Vagina (tissue), 2 donors: ENCODE measurements at regions not wholly inside any gene's neighbourhood (a gene's known extent, or its start where the extent isn't known, plus 50 kb on each side); places are given as distances from the start of the nearest gene placed in this dataset.

Source experiments
- POLR2A ChIP-seq, 2 donors: fragments of 450-650 bp; IDR thresholded peaks; one replicate each; pipeline ENCODE4 v1.6.1; 2017; ENCODE audit warnings: antibody characterized with exemption in 2 of 2, mild to moderate bottlenecking in 2 of 2, moderate library complexity in 2 of 2
- TF ChIP-seq, protein P1 (sequence below), 3 experiments: fragments of 450-650 bp in 2 of 3; fragments of 200-600 bp in 1 of 3; sonication (generic) in 1 of 3; IDR thresholded peaks; one replicate each; pipeline ENCODE4 v1.5.1; 2017 to 2019; ENCODE audit warnings: antibody characterized with exemption in 3 of 3, mild to moderate bottlenecking in 2 of 3, moderate library complexity in 2 of 3

GRCh38 chr1:8091691-8092090 is 65.6 kb upstream of the ERRFI1 start:
- TF ChIP-seq, protein P1, sequence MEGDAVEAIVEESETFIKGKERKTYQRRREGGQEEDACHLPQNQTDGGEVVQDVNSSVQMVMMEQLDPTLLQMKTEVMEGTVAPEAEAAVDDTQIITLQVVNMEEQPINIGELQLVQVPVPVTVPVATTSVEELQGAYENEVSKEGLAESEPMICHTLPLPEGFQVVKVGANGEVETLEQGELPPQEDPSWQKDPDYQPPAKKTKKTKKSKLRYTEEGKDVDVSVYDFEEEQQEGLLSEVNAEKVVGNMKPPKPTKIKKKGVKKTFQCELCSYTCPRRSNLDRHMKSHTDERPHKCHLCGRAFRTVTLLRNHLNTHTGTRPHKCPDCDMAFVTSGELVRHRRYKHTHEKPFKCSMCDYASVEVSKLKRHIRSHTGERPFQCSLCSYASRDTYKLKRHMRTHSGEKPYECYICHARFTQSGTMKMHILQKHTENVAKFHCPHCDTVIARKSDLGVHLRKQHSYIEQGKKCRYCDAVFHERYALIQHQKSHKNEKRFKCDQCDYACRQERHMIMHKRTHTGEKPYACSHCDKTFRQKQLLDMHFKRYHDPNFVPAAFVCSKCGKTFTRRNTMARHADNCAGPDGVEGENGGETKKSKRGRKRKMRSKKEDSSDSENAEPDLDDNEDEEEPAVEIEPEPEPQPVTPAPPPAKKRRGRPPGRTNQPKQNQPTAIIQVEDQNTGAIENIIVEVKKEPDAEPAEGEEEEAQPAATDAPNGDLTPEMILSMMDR (IDR thresholded peaks at IDR 0.05): no peak
- TF ChIP-seq POLR2A (IDR thresholded peaks at IDR 0.05): no peak
